HG03442 (cell line): ENCODE measurements at regions not wholly inside any gene's neighbourhood (a gene's known extent, or its start where the extent isn't known, plus 50 kb on each side); places are given as distances from the start of the nearest gene placed in this dataset.

Source experiments
- ATAC-seq: cut with Tn5 transposase; IDR thresholded peaks from one replicate; pipeline ENCODE4 v1.9.1; 2021; ENCODE audit warnings: mild to moderate bottlenecking, moderate library complexity; ENCODE audit not compliant: unreplicated experiment

DNA sequence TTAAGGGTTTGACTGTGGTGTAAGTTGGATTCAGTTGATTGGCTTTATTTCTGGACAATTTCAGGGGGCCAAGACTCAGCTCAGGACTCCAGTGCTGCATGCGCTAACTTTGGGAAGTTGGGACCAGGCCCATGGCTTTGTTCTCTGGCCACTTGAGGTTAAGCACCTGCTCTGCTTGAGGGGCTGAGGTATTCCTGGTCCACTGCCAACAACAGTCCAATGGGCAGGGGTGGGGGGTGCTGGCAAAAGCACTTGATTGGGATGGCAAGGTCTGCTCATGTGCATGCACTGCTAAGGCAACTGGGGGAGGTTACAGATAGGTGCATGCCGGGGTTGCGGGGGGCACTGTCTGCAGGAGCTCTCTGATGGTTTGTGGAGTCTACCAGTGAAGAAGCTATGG, 52.6 kb upstream of the ASB17 start:
- no peak for ATAC-seq

DNA sequence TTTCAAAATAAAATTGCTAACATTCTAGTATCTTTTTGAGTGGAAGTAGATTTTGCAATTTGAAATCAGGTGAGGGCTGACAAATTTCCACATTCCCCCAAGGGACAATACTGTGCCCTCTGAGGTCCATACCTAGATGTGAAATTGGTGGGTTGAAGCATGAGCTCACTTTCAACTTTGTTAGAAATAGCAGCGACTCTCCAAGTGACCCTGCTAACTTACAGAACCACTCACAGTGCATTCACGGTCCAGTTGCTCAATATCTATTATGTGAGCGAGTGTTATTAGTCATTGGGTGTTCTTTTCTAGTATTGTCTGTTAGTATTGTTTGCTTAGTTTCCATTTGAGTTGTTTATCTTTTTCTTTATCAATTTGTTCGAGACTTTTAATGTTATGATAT, 53.6 kb upstream of the ASB17 start:
- peak; percentile 90 for ATAC-seq

DNA sequence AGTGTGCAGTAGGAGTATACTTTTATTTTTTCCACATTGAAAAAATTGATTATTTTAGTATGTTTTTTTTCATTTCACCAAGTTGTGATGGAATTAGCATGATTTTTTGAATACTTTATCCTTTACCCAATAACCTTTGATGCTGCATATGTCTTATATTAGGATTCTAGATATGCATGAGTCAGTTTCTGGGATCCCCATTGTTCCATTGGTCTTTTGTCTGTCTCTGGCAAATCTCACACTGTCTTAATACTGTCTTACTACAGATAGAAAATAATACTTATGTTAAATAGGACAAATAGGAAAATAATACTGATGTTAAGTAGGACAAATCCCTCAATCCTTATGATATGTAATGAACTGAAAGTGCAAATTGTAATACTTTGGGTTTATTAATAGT, 54.3 kb upstream of the ASB17 start:
- ATAC-seq: no peak

DNA sequence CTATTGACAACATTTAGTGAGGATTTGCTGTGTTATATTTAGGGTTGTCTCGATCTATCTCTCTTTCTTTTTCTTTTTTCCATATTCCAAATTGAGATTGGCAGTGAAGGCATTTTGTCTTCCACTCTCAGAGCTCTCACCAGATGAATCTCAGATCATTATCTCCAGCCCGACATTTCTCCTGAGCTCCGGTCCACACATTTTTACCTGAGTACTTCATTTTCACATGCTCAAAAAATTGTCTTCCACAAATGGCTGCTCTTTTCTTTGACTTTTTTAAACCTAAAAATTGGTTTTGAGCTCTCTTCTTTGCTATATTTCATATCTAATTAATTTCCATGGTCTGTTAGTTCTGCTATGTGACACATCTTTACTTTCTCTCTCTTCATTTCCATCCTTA, 56.9 kb upstream of the ASB17 start:
- ATAC-seq: no peak

DNA sequence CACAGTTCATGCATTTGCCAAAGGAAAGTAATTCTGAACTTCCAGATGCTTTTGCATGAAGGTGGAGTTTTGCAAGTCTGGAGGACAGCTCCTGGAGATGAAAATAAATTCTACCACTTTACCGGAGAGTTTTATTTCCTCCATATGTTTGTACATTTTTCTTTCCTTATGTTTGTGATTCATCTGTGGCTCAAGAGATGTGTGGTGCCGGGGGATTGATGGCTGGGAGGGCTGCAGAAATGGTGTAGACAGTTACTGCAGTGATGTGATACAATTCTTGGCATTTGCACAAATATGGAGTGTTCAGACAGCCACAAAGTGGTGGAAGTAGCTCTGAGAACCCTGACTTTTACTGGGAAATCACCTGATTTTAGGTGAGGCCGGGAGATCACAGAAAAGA, 58.5 kb upstream of the ASB17 start:
- no peak for ATAC-seq

DNA sequence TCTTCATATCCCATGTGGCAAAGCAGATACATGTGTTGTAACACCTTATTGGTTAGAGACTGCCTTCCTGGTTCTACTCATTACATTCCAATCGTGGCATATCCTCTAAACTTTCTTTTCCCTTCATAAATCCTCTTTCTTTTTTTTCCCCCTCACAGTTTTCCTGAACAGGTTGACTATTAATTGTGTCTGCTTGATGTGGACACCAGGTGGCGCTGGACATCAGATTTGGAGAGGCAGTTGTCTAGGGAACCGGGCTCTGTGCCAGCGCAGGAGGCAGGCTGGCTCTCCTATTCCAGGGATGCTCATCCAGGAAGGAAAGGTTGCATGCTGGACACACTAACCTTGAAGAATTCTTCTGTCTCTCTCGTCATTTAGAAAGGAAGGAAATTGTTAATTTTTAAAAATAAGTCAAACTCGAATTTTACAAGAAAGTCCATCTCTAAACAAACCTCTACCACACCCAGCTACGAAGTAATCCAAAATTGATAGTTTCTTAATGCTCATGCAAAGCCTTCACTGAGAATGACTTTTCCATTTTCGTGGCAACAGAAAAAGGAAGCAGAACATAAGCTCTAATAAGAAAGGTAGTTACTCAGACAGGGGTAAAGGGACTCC, 59.4 kb upstream of the ASB17 start:
- peak; percentile 83 for ATAC-seq

DNA sequence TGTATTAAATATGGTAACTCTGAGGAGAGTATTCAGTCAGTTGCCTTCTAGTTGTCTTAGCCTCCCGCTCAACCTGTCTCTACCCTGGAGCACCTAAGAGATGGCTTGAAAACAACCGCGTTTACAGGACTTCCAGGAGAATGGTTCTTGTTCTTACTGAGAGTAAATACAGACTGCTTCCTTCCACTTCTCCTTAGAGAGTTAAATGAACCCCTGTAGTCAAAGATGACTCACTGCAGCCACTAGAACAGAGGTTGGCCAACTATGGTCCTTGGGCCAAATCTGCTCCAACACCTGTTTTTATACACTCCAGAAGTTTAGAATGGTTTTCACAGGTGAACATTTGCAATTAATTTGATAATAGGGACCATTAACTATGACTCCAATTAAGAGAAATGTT, 60.1 kb upstream of the ASB17 start:
- ATAC-seq: no peak

DNA sequence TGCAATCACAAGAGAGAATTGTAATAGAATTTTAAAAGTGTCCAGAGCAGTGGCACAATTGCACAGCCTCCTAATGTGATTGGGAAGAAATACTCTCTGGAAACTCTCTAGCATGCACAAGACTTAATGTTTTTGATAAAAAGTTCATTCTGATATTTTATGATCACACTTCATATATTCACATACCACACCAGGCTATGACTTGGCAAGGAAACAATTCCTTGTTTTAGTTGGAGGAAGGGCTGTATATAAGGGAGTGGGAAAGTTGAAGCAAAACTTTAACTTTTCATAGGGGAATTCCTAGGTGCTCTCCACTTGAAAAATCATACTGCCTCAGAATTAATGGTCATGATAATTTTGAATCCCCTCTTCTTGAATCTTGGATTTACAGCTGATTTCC, 61.5 kb upstream of the ASB17 start:
- no peak for ATAC-seq

DNA sequence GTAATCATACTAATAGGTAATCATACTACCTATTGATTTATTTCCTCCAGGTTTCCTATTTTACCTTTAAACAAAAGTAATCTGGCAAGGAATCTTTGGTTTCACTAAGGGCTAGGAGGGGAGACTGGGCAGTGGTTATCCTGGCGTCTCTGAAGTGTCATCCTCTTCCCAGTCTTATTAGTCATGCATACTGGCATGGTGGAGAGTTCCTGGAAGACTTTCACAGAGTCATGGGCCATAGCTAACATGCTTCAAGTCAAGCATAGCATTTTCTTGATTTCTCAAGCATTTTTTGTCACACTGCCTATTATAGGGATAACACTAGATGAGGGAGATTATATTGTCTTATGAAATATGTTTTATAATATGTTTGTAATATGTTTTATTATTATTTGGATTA, 64.0 kb upstream of the ASB17 start:
- ATAC-seq: no peak

DNA sequence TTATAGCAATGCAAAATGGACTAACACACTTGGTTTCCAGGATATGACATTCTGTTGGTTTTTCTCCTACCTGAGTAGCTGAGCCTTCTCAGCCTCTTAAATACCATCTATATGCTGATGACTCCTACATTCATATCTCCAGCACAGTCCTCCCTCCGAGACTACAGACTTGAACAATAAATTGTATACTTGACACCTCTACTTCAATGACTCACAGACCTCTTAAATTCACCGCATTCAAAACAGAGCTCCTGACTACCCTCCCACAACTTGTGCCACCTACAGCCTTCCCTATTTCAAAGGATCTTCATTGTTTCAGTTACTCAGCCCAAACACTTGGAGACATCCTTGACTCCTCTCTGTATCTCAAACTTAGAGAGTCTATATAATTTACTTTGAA, 66.8 kb upstream of the ASB17 start:
- no peak for ATAC-seq

DNA sequence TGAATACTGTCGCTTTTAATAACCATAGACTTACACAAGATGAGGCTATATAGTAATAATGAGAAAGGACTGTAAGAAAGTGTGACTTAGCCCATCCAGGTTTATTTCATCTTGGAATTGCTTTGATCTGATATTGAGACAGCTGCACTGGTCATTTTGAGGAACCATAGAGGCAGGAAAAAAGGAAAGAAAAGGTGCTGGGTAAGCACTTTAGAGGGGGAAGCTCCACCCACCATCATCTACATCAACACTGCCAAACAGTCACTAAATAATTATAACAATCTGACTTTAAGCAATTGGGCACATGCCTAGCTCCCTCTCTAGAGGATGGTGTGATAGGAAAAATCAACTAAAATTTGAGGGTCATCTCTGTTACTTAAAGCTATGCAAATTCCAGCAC, 70.6 kb upstream of the ST6GALNAC3 start:
- no peak for ATAC-seq

DNA sequence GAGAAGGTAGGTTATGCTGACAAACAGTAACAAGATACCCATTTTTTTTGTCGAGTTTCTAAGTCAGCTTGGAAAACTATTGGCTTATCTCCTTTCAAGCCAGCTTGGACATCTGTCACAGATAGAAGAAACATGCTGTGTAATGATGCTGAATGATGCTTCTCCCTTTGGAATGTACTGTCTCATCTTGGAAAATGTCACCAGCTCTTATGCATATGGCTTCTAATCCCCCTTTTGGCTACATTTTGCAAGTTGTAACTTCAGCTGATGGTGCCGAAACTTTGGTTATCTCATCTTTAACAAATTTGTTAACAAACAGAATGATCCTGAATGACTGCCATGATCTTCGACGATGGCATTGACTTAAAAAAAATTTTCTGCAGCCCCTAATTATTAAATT, 68.8 kb upstream of the ST6GALNAC3 start:
- ATAC-seq: no peak

DNA sequence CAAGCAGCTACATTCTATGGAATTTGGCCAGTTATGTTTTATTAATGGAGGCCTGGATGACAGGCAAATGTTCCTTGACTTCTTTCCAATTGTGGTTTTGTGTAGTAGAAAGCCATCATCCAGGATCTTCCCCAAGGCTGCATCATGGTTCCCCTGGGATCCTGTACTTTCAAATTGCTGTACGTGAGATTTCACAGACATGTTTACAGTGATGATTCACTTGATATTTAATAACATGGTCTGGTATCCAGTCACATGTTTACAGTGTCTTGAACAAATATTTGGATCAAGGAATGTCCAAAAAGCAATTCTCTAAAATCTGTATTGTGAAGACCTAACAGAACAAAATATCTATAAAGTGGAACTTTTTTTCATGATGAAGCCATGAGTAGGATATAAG, 68.3 kb upstream of the ST6GALNAC3 start:
- no peak for ATAC-seq

DNA sequence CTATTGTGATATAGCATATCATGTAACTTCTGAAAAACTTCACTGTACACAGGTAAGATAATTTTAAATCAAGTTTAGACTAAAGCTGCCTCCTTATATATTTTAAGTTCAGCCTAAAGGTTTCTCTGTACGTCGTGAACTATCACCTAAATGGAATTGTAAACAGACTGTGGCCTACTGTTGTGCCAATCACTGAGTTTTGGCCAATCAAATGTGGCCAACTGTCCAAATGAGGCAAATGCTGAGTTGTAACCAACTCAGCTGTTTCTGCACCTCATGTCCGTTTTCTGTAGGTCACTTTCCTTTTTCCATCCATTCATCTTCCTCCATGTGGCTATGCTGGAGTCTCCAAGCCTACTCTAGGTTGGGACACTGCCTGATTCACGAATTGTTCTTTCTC, 63.7 kb upstream of the ST6GALNAC3 start:
- no peak for ATAC-seq

DNA sequence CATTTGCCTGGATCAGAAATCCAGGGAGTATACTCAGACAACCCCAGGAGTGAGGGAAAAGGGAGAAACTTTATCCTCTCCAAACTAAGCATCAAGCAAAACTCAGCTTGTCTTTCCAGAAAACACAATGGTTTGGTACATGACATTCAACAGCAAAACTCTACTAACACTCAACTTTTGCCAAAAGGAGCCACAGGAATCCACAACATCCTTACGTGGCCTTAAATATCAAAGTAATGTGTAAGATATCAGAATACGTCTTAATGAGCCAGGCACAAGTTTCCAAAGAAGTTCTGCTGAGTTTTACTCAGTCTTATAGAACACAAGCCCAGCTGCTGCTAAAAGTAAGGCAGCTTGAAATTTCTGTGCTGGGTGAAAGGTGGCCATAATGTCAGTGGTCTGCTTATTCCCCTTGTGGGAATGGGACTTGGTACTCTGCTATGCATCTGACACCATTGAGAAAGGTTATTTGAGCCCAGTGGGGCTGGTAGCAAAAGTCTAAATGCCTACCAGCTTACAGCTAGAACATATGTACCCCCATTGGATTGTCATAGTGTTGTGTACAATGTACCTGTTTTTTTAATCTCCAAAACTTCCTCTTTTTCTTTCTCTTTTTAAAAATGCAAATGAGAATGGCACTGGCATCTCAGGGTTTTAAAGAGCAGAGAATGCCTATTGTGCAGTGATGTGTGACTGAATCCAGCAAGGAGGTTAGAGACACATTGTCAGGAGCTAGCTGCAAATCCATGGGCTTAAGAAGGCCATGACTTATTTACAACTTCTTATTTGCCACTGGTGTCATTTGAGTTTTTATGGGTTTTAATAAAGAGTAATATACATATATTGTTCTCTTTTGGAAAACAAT, 62.0 kb upstream of the ST6GALNAC3 start:
- no peak for ATAC-seq

DNA sequence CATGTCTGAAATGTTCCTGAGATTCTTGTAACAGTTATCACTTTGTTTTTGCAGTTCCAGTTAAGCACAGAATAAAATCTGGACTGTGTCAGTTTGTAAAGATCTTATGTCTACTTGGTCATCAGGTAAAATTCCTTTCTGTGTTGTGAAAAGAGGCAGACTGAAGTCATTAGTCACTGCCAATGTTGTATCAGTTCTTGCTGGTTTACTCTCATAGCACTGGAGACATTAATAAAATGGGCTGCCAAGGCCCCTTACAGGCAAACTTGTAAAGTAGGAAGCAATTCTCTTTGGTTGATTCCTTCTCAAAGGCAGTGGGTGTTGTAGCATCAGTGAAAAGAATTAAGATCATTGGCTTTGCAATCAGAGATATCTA, 61.4 kb upstream of the ST6GALNAC3 start:
- ATAC-seq: no peak

DNA sequence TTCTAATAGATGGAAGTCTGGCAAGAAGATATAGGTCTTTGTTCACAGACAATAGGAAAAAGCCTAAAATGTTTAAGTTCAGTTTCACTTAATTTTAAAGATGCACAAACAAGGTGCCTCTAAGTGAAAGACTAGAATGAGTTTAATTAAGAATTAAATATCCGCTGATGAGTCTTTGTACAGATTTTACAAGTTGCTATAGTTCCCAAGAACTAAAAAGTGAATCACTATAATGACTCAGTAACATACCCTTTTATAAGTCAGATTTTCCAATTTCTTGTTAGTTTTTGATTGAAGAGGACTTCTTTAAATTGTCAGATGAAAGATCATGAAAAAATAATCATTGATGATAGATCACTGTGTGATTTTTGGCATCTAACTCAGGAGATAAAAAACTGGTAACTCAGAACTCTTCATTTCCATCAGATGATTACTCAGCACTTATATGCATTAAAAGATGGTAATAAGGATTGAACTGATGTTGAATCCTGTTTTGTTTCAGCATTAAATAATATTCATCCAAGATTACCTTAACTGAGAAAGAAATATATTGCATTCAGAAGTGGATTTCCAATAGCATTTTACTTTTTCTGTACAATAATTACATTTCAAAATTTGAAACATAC, 59.0 kb upstream of the ST6GALNAC3 start:
- ATAC-seq: no peak

DNA sequence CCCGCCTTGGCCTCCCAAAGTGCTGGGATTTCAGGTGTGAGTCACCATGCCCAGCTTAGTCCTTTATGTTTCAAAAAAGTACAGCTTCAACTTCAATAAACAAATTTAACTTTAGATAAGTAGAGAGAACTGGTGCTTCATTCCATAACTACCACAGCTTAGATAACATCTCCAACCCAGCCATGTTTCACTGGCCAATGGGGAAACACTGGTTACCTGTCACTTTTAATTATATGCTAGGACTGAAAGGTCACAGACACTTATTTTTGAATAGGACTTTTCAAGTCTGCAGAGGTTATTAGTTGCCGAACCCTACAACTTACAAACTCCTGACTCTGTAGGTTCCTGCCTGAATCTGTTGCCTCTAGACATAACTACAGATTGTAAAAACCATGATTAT, 56.5 kb upstream of the ST6GALNAC3 start:
- ATAC-seq: no peak

DNA sequence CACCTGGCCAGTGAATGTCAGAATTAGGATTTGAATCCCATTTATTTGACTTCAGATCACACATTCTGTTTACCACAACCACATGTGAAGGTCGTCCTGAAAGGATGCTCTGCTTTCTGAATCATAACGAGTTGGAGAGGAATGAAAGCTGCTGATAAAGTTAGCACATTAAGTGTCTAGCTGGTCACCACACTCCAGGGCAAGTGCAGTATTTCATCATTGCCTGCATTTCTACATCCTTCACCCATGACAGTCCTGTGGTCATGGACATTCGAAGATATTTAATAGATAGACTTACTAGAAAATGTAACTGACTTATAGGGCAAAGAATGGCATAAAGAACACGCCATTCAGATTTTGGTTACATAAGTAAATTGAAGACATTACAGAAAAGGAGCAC, 52.7 kb upstream of the ST6GALNAC3 start:
- ATAC-seq: no peak

DNA sequence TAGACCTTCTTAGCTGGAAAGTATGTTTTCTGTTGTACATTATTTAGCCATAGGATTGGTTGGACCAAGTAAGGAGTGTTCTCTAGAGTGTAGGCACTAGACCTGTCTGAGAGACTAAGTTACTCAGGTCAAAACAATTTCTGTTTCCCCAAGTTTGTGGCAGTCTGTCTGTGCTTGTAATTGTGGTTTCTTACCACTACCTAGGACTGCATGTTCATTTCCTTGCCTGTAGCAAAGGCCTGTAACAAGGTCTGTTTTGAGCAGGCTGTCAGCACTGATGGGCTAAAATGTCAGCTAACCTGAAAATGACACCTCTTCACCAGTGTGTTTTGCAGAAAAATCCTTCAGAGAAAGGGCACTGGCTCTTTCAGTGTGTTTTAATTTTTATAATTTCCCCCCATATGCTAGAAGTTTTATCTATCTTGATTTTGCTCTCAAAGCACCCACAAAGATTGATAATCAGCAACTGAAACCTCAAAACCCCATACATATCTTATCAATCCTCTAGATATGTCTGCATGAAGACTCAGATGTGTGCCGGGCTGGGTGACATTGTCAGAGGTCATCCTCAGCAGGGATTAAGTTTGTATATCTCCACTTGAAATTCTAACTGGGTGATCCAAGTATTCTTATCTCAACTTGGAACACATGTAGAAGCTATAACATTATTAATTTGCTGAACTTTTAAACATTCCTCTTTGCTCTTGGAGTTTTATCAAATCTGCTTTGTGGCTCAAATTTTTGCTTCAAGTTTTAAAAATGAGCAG, 50.7 kb upstream of the ST6GALNAC3 start:
- ATAC-seq: no peak
